ENCODE measurements at regions not wholly inside any gene's neighbourhood (a gene's known extent, or its start where the extent isn't known, plus 50 kb on each side); places are given as distances from the start of the nearest gene placed in this dataset.

- TF ChIP-seq TAF1 (IDR thresholded peaks at IDR 0.05; ENCODE audit: borderline replicate concordance, insufficient read depth, low read length) (no peak), FOXP2 (optimal IDR thresholded peaks at IDR 0.05; ENCODE audit: borderline replicate concordance, extremely low read depth, extremely low read length, insufficient read depth) (no peak), SIN3A (IDR thresholded peaks at IDR 0.05; ENCODE audit: borderline replicate concordance, insufficient read depth, low read length) (no peak), POLR2AphosphoS5 (IDR thresholded peaks at IDR 0.05; ENCODE audit: low read depth, low read length) (no peak), REST (IDR thresholded peaks at IDR 0.05; ENCODE audit: insufficient read depth in 1 of 2, low read depth in 2 of 2, low read length in 2 of 2) (no peak)
These were observed 145.4 kb upstream of the NEBL start for GRCh38 chr10:21042536-21042935.

GRCh38 chr10:21041763-21042458 is 144.8 kb upstream of the NEBL start:
- TF ChIP-seq TAF1 (IDR thresholded peaks at IDR 0.05; ENCODE audit: borderline replicate concordance, insufficient read depth, low read length): no peak
- no peak for TF ChIP-seq POLR2AphosphoS5 (IDR thresholded peaks at IDR 0.05; ENCODE audit: low read depth, low read length)
- no peak for TF ChIP-seq SIN3A (IDR thresholded peaks at IDR 0.05; ENCODE audit: borderline replicate concordance, insufficient read depth, low read length)
- TF ChIP-seq REST (IDR thresholded peaks at IDR 0.05; ENCODE audit: insufficient read depth in 1 of 2, low read depth in 2 of 2, low read length in 2 of 2): no peak
- TF ChIP-seq FOXP2 (optimal IDR thresholded peaks at IDR 0.05; ENCODE audit: borderline replicate concordance, extremely low read depth, extremely low read length, insufficient read depth): no peak

GRCh38 chr10:21039721-21040120 is 142.6 kb upstream of the NEBL start:
- TF ChIP-seq FOXP2 (optimal IDR thresholded peaks at IDR 0.05; ENCODE audit: borderline replicate concordance, extremely low read depth, extremely low read length, insufficient read depth): no peak
- no peak for TF ChIP-seq TAF1 (IDR thresholded peaks at IDR 0.05; ENCODE audit: borderline replicate concordance, insufficient read depth, low read length)
- TF ChIP-seq POLR2AphosphoS5 (IDR thresholded peaks at IDR 0.05; ENCODE audit: low read depth, low read length): no peak
- no peak for TF ChIP-seq SIN3A (IDR thresholded peaks at IDR 0.05; ENCODE audit: borderline replicate concordance, insufficient read depth, low read length)
- TF ChIP-seq REST (IDR thresholded peaks at IDR 0.05; ENCODE audit: insufficient read depth in 1 of 2, low read depth in 2 of 2, low read length in 2 of 2): no peak

GRCh38 chr10:21036757-21037156 is 139.6 kb upstream of the NEBL start:
- TF ChIP-seq FOXP2 (optimal IDR thresholded peaks at IDR 0.05; ENCODE audit: borderline replicate concordance, extremely low read depth, extremely low read length, insufficient read depth) (no peak), TAF1 (IDR thresholded peaks at IDR 0.05; ENCODE audit: borderline replicate concordance, insufficient read depth, low read length) (no peak), SIN3A (IDR thresholded peaks at IDR 0.05; ENCODE audit: borderline replicate concordance, insufficient read depth, low read length) (no peak), REST (IDR thresholded peaks at IDR 0.05; ENCODE audit: insufficient read depth in 1 of 2, low read depth in 2 of 2, low read length in 2 of 2) (no peak), POLR2AphosphoS5 (IDR thresholded peaks at IDR 0.05; ENCODE audit: low read depth, low read length) (no peak)

Data from PFSK-1 (cell line).